Adrenal gland (tissue), 5 donors: ENCODE measurements at regions not wholly inside any gene's neighbourhood (a gene's known extent, or its start where the extent isn't known, plus 50 kb on each side); places are given as distances from the start of the nearest gene placed in this dataset.

ENCODE experiments used
- POLR2A ChIP-seq, 2 donors: fragments of 450-650 bp; IDR thresholded peaks; one replicate each; pipeline ENCODE4 v1.6.1; 2017; ENCODE audit warnings: antibody characterized with exemption in 2 of 2, mild to moderate bottlenecking in 2 of 2, moderate library complexity in 1 of 2
- TF ChIP-seq, protein P1 (sequence below), 6 experiments: fragments of 450-650 bp in 4 of 6; fragments of 200-600 bp in 2 of 6; sonication (generic) in 1 of 6; IDR thresholded peaks; 1 replicate in 5 of 6; 2 replicates in 1 of 6; pipeline versions ENCODE4 v1.5.1 to v1.8.0; 2016 to 2021; ENCODE audit warnings: antibody characterized with exemption in 6 of 6, mild to moderate bottlenecking in 2 of 6, moderate library complexity in 1 of 6
- donor health status: DM: no; HTN: no; CAD: no.

DNA sequence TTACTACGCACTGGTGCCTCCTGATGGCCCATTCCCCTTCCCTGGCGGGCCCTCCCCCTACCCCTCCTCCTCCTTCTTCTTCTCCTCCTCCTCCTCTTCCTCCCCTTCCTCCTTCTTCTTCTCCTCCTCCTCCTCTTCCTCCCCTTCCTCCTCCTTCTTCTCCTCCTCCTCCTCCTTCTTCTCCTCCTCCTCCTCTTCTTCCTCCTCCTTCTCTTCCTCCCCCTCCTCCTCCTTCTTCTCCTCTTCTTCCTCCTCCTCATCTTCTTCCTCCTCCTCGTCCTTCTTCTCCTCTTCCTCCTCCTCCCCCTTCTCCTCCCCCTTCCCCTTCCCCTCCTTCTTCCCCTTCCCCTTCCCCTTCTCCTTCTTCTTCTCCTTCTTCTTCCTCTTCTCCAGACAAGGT is 64.7 kb upstream of the COG2 start:
- TF ChIP-seq POLR2A (IDR thresholded peaks at IDR 0.05): no peak
- TF ChIP-seq, protein P1, sequence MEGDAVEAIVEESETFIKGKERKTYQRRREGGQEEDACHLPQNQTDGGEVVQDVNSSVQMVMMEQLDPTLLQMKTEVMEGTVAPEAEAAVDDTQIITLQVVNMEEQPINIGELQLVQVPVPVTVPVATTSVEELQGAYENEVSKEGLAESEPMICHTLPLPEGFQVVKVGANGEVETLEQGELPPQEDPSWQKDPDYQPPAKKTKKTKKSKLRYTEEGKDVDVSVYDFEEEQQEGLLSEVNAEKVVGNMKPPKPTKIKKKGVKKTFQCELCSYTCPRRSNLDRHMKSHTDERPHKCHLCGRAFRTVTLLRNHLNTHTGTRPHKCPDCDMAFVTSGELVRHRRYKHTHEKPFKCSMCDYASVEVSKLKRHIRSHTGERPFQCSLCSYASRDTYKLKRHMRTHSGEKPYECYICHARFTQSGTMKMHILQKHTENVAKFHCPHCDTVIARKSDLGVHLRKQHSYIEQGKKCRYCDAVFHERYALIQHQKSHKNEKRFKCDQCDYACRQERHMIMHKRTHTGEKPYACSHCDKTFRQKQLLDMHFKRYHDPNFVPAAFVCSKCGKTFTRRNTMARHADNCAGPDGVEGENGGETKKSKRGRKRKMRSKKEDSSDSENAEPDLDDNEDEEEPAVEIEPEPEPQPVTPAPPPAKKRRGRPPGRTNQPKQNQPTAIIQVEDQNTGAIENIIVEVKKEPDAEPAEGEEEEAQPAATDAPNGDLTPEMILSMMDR (IDR thresholded peaks at IDR 0.05): no peak
